Right atrium auricular region (tissue), 2 donors: ENCODE measurements at regions not wholly inside any gene's neighbourhood (a gene's known extent, or its start where the extent isn't known, plus 50 kb on each side); places are given as distances from the start of the nearest gene placed in this dataset.

Experiments used
- DNase-seq: peaks from one replicate; pipeline ENCODE4 v3.0.0-alpha.2; 2019; ENCODE audit warnings: low spot score
- H3K27ac ChIP-seq, 2 donors: fragments of 200-600 bp; sonication (generic); 1 replicate in 1 of 2; 2 replicates in 1 of 2; pipeline ENCODE4 v1.5.1; 2016 to 2019
- H3K27me3 ChIP-seq, 2 donors: fragments of 200-600 bp; sonication (generic); one replicate each; pipeline versions ENCODE4 v1.5.1 to v1.6.0; 2017 to 2019
- H3K36me3 ChIP-seq: fragments of 200-600 bp; sonication (generic); one replicate; pipeline ENCODE4 v1.5.1; 2016
- H3K4me1 ChIP-seq, 2 donors: fragments of 200-600 bp; sonication (generic); one replicate each; pipeline versions ENCODE4 v1.5.1 to v1.6.0; 2017 to 2019
- H3K4me3 ChIP-seq, 2 donors: fragments of 200-600 bp; sonication (generic); 1 replicate in 1 of 2; 2 replicates in 1 of 2; pipeline ENCODE4 v1.5.1; 2017 to 2019; ENCODE audit warnings: mild to moderate bottlenecking in 1 of 2, moderate library complexity in 1 of 2
- H3K9me3 ChIP-seq, 2 donors: fragments of 200-600 bp; sonication (generic); one replicate each; pipeline ENCODE4 v1.5.1; 2019
- TF ChIP-seq, protein P1 (sequence below), 2 donors: fragments of 200-600 bp; sonication (generic); IDR thresholded peaks; one replicate each; pipeline ENCODE4 v1.5.1; 2019; ENCODE audit warnings: antibody characterized with exemption in 2 of 2

DNA sequence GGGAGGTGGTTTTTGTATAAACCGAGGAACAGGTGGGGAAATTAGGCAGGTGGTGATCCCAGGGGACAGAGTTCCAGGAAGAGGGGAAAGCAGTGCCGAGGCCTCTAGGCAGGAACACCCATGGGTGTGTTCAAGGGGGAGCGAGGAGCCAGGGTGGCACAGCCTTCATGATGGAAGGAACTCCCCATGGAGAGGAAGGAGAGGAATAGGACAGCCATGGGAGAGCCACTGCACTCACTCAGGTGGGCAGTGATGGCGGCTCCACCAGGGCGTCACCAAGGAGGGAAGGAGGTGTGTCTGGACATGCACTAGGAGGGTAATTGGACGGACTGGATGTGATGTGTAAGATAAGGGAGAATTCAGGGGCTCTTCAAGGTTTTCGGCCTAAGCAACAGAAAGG lies 98.2 kb downstream of the THBS2 start:
- Histone ChIP-seq H3K4me3 (no peak overlapping the region), H3K27ac (no peak overlapping the region), H3K4me1 (peaks cover 0 to 19% of the 10 kb centered on the region in 2 donors), H3K9me3 (peaks cover 0 to 3% of the 10 kb centered on the region in 2 donors), H3K27me3 (no peaks in the 10 kb centered on the region), H3K36me3 (no peaks in the 10 kb centered on the region)
- DNase-seq, result peak; percentile 50
- TF ChIP-seq, protein P1, sequence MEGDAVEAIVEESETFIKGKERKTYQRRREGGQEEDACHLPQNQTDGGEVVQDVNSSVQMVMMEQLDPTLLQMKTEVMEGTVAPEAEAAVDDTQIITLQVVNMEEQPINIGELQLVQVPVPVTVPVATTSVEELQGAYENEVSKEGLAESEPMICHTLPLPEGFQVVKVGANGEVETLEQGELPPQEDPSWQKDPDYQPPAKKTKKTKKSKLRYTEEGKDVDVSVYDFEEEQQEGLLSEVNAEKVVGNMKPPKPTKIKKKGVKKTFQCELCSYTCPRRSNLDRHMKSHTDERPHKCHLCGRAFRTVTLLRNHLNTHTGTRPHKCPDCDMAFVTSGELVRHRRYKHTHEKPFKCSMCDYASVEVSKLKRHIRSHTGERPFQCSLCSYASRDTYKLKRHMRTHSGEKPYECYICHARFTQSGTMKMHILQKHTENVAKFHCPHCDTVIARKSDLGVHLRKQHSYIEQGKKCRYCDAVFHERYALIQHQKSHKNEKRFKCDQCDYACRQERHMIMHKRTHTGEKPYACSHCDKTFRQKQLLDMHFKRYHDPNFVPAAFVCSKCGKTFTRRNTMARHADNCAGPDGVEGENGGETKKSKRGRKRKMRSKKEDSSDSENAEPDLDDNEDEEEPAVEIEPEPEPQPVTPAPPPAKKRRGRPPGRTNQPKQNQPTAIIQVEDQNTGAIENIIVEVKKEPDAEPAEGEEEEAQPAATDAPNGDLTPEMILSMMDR (IDR thresholded peaks at IDR 0.05), result no peak

DNA sequence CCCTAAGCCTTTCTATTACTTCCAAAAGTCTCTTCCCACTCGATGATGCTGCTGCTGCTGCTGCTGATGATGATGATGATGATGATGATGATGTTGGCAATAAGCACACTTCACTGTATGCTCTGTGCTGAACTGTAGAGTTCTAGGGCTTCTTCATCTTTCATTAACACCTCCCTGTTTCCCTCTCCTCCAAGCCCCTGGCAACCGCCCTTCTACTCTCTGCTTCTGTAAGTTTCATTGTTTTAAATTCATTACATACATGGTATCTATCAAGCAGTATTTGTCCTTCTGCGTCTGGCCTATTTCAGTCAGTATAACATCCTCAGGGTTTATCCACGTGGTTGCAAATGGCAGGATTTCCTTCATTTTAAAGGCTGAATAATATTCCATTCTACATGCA lies 100.2 kb downstream of the THBS2 start:
- H3K9me3 ChIP-seq, result peaks cover 0 to 17% of the 10 kb centered on the region in 2 donors
- H3K4me1 ChIP-seq, result peaks cover 0 to 12% of the 10 kb centered on the region in 2 donors

DNA sequence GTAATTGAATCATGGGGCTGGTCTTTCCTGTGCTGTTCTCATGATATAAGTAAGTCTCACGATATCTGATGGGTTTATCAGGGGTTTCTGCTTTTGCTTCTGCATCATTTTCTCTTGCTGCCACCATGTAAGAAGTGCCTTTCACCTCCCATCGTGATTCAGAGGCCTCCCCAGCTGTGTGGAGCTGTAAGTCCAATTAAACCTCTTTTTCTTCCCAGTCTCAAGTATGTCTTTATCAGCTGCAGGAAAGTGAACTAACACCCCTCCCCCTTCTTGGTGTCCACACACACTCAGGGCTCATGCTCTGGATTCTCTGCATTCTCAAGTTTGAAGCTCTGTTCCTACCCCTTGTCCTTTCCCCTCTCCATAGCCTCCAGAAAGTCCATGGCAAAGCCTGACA lies 107.1 kb downstream of the THBS2 start:
- H3K4me1 ChIP-seq, result peaks cover 0 to 10% of the 10 kb centered on the region in 2 donors
- H3K27ac ChIP-seq, result no peak overlapping the region
- peaks cover 0 to 17% of the 10 kb centered on the region in 2 donors for H3K9me3 ChIP-seq
- no peaks in the 10 kb centered on the region for H3K27me3 ChIP-seq
- no peaks in the 10 kb centered on the region for H3K36me3 ChIP-seq
- H3K4me3 ChIP-seq, result no peak overlapping the region
- TF ChIP-seq, protein P1 (IDR thresholded peaks at IDR 0.05), result no peak
- no peak for DNase-seq

More for the DNA sequence above, 100.2 kb downstream of the THBS2 start:
- DNase-seq, result no peak
- H3K27me3 ChIP-seq, result no peaks in the 10 kb centered on the region
- TF ChIP-seq, protein P1 (IDR thresholded peaks at IDR 0.05), result no peak
- H3K4me3 ChIP-seq, result no peak overlapping the region
- no peak overlapping the region for H3K27ac ChIP-seq
- H3K36me3 ChIP-seq, result no peaks in the 10 kb centered on the region

DNA sequence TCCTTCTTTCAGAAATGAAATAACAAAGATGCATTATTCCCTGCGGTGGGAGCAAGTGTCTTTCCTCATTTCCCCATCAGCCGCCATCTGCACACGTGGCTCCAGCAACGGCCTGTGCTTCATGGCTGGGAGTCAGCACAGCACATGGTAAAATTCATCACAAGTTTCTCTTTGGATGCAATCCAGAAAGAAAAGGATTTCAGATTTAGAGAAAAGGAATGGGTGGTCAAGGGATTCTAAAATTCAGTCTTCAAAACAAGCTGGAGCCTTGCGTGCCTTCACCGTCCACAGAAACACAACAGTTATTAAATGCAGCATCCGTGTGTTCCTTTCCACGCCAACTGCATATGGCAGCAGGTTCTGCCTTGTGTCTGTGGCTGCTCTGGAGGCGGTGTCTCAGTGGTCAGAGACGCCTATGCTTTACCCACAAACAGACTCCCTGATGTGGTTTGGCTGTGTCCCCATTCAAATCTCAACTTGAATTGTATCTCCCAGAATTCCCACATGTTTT lies 107.6 kb downstream of the THBS2 start:
- Histone ChIP-seq H3K9me3 (peaks cover 0 to 17% of the 10 kb centered on the region in 2 donors), H3K27ac (no peak overlapping the region), H3K4me3 (no peak overlapping the region), H3K4me1 (peaks cover 0 to 13% of the 10 kb centered on the region in 2 donors), H3K27me3 (no peaks in the 10 kb centered on the region), H3K36me3 (no peaks in the 10 kb centered on the region)
- TF ChIP-seq, protein P1 (IDR thresholded peaks at IDR 0.05), result no peak
- no peak for DNase-seq

DNA sequence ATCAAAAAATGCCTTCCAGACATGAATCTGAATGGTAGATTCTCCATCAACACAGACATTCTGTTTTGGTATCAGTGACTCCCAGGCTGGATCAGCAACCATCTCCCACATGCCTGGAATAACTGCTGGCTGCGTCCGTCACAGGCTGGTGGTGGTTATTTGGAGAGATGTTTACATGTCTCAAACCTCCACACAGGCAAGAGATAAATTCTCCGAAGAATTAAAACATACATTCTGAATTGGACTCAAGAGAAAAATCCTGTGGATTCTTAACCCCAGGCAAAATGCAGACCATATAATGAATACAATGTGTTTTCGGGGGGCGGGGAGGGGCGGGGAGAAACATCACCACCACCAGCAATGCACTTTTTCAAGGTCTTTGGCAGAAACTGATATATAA lies 108.2 kb downstream of the THBS2 start:
- TF ChIP-seq, protein P1 (IDR thresholded peaks at IDR 0.05), result no peak

DNA sequence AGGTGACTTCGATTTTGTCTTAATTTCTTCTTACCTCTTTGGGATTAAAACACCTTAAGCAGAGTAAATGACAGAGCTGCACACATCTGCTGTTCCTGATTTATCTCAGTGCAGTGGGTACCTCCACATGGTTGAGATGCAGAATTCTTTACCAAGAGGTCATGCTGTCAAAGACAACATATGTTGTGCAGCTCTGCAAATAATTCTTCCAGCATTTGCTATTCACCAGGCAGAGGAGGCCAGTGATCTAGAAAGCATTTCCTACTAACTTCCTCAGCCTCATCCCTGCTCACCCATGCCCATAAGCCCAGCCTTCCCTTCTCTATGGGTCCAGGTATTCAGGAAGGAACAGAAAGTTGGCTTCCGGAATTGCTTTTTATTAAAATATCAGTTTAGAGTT lies 109.3 kb downstream of the THBS2 start:
- Histone ChIP-seq H3K36me3 (no peaks in the 10 kb centered on the region), H3K4me3 (no peak overlapping the region), H3K27me3 (no peaks in the 10 kb centered on the region), H3K9me3 (peaks cover 0 to 3% of the 10 kb centered on the region in 2 donors), H3K27ac (no peak overlapping the region), H3K4me1 (peaks cover 0 to 15% of the 10 kb centered on the region in 2 donors)
- DNase-seq, result no peak
- TF ChIP-seq, protein P1 (IDR thresholded peaks at IDR 0.05), result no peak

More for the DNA sequence above, 108.2 kb downstream of the THBS2 start:
- no peak for DNase-seq
- H3K27ac ChIP-seq, result no peak overlapping the region
- peaks cover 0 to 15% of the 10 kb centered on the region in 2 donors for H3K4me1 ChIP-seq
- peaks cover 0 to 14% of the 10 kb centered on the region in 2 donors for H3K9me3 ChIP-seq
- H3K36me3 ChIP-seq, result no peaks in the 10 kb centered on the region
- no peaks in the 10 kb centered on the region for H3K27me3 ChIP-seq
- H3K4me3 ChIP-seq, result no peak overlapping the region
